DMS153 (cell line): ENCODE measurements at regions not wholly inside any gene's neighbourhood (a gene's known extent, or its start where the extent isn't known, plus 50 kb on each side); places are given as distances from the start of the nearest gene placed in this dataset.

Experiments
- DNase-seq: peaks from one replicate; lab custom pipeline; 2025; lab: John Stamatoyannopoulos, UW

DNA sequence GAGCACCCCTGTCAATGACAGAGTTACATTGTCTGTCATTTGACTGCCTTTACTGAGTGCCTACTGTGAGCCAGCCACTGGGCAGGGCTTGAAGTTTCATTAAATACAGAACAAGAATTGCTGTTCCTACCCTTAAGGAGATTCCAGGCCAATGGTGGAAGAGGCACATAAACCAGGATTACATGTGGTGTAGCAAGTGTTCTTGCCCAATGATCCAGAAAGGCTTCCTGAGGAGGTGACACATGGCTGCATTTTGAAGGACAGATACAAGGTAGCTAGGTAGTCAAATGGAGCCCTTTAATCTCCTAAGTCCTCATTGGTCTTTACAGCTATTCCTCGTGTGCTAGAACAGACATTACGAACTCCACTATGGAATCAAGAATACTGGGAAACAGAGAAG lies 312.7 kb downstream of the ETAA1 start:
- no peak for DNase-seq

DNA sequence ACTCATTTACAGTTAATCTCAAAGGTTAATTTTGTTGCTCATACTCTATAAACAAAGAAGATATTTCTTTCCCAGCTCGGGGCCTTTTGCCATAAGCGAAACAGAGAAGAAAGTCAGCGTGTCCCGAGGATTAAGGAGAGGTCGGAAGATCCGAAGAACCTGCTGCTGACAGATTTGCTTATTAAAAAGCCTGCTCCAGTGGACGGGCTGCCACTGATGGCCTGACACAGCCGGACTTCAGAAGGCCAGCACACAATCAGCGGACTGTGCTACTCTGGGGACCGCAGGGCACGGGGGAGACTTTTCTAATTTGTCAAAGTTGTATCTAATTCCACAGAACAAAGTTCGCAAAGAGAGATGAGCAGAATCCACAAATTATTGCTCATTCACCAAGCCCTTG lies 315.4 kb downstream of the ETAA1 start:
- no peak for DNase-seq

DNA sequence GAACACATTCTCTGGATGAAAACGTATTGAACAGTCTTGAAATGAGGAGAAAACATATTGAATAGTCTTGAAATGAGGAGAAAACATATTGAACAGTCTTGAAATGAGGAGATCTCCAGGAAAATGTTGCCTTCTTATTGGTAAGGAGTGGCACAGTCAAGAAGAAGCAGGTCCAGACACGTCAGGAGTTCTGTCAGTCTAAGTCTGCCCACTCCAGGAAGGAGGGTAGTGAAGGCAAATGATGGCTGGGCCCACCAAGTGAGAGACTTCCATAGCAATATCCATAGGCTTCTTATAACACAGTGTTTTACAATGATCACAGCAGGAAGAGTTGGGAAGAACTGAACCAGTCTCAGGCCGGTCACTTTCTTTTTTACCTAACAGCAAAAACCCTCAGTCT lies 316.2 kb downstream of the ETAA1 start:
- DNase-seq = no peak

DNA sequence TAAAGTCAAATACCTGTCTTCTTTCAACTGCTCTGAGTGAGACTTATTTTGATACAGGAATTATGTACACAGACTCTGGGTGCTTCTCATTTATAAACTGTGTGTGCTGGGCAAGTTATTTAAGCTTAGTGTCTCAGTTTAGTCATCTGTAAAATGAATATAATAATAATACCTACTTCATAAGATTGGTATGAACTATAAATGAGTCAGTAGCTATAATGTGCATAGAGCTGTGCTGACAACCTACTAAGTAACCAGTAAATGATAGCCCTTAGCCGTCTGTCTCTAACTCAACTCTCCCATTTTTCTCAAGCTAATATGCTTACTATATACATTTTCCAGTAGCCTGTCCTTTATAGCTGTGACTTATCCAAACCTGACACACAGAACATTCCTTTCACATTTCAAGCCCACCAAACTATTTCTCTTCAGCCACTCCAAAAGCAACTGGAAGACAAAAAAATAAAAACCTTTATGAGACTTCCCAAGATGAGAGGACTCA lies 319.8 kb downstream of the ETAA1 start:
- DNase-seq = no peak

DNA sequence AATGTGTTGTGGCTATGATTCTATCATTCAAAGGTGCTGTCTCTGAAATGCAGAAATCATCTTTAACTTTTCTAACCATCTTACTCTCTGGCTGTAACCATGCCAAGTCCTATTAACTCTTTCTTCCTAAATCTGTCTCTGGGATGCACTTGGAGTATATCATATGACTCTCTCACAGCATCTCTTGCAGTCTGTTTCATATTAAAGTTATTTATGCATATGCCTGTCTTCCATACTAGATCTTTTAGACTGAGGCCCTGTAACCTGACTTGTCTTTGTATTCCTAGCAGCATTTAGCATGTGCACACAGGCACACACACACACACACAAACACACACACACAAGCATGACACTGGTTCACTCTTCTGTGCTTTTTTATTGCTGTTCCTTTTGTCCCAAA lies 320.6 kb downstream of the ETAA1 start:
- no peak for DNase-seq

DNA sequence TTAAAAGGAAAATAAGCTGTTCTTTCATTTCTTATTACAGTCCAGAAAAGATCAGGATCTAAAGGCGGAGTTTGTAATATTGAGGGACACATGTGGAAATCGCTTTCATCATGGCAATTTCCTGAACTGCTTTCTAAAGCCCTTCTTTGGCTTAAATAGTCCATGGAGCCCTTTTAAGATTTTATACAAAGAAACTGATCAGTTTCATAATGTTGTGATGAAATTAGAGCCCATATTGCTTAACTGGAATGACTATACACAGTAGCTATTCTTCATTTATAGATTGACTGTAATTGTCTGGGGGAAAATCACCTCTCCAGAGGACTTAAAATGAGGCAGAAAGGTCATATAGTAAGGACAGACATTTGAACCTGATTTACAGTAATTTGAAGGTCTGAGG lies 322.2 kb downstream of the ETAA1 start:
- DNase-seq = no peak

DNA sequence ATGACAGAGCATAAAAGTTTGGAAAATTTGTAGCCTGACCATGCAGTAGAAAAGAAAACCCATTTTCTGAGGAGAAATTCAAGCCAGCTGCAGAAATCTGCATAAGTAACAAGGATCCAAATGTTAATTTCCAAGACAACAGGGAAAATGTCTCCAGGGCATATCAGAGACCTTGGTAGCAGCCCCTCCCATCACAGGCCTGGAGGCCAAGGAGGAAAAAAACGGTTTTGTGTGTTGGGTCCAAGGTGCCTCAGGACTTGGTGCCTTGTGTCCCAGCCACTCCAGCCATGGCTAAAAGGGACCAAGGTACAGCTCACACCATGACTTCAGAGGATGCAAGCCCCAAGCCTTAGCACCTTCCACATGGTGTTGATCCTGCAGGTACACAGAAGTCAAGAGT lies 324.4 kb downstream of the ETAA1 start:
- DNase-seq = no peak

DNA sequence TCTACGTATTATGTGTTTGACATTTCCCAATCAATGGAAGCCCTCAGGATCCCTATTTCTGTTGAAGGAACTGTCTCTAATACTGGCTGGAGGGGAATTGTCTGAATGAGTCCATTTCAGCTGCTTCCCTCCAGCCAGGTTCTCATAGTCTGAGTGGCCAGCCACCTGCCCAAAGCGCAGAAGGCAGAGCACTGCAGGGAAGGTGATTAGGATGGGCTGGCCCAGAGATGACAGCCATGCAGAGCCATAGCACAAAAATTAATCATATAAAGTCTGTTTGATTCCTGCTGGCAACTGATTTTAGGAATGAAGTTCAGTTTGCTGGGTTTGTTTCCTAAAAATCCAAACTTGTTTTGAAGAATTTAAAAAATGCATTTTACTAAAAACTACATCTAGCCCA lies 327.1 kb downstream of the ETAA1 start:
- DNase-seq = no peak

DNA sequence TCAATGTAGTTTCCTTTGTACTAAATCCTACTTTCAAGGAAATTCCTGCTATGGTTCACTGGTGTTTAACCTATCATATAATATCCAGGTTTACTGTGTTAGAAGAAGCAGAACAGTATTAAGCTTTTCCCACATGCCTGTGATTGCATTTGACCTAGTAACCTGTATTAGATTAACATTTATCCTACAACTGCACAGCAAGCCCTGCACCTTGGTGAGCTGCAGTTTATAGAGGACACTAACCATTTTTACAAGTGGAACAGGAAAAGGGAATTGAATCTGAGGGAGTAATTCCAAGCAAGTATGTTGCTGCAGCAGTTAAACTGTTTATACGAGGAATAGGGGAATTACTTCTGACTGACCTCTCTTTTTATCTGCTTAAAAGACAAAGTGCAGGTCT lies 328.6 kb downstream of the ETAA1 start:
- no peak for DNase-seq

DNA sequence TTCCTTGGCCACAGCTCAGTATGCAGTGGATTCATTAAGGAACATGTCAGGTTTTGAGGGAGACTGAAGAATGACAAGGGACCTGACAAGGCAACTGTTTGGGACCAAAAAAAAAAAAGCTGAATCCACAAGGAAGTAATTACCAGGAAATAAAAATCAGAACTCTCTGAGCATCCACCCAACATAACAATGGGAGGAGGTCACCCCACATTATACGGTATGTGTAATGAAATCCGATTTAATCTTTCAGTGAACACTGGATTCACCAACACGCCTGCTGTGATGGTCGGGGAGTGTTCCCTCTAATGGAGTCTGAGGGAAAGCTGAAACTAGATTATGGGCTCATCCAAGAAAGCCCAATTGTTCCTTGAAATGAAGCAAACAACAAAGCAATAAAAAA lies 329.3 kb downstream of the ETAA1 start:
- DNase-seq = peak; percentile 53

DNA sequence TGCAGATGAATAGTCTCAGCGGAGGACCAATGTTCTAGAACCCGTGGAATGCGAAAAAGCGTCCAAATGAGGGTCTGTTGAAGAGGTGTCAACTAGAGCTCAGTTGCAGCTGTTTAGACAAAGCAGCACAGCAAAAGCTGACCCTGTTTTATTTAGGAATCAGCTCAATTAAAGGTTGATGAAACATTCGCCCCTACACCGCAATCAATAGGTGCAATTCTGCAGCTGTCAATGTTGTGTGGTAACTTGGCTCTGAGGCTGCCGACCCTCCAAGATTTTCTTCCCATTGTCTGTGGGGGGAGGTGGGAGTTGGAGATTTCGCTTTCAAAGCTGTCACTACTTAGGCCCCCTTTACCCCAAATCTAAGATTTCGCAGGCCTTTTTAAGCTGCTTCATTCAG lies 330.0 kb downstream of the ETAA1 start:
- DNase-seq = no peak

DNA sequence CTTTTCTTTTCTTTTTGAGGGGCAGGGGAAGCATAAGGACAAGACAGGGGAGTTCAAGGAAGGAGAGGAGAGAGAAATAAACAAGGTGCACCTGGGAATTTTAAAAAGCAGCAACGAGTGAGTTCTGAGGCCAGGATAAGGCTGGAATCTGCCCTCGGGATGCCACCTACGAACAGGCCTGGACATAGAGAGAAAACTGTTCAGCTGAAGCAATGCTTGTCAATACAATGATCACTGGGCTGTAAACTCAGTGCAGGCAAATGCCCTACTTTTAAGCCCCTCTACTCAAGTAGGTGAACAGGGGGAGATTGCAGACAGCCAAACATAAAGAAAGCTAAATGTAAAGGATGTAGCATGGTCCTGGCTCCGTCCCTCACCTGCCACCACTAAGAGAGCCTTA lies 330.5 kb downstream of the ETAA1 start:
- no peak for DNase-seq

DNA sequence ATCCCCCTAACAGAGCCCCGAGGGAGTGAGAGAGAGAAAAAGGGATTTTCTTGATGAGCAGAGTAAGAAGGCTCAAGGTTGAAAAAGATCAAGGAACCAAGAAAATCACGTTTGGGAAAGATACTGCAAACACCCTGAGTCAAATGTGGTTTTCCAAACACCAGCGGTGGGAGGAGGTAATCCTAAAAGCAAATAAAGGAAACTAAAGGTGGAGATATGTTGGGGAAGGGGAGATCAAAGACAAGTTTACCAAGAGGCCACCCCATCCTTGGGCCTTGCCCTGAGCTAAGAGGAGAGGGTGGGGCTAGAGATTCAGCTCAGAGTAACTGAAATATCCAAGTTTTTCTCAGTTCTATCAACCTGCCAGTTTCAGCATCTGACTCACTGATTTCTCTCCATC lies 332.3 kb downstream of the ETAA1 start:
- no peak for DNase-seq

DNA sequence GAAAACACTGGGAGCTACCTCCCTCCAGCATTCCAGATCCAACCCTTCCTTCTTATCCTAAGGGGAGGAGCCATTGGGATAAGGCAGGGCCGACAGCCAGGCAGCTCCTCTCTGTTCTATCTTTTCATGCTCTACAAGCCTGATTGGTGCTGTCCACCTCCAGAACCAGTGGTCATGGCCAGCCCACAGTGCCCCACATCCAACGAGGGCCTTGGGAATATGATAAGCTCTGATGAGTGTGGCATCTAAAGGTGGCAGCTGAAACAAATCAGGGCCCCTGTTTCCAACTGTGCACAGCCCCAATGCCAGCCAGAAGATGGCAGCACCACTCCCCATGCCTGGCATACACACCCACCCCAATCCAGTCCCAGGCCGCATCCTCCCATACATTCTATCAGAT lies 329.3 kb downstream of the C1D start:
- DNase-seq = no peak

DNA sequence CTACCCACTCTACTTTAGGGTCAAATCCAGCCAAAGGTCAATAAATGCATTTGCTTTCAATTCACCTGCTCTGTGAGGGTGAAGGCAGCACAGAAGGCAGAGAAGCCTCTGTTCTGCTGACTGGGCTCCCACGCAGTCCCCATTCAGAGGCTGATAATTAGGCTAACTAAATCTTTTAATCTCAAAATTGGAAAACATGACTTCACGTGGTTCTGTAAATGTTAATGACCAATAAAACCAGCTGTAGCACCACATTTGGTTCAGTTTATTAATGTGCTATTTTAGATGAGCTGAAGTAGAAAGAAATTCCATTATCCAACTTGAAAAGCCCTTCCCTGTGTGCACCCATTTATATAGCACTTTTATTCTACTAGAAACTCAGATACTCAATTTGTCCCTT lies 310.6 kb downstream of the C1D start:
- DNase-seq = no peak

DNA sequence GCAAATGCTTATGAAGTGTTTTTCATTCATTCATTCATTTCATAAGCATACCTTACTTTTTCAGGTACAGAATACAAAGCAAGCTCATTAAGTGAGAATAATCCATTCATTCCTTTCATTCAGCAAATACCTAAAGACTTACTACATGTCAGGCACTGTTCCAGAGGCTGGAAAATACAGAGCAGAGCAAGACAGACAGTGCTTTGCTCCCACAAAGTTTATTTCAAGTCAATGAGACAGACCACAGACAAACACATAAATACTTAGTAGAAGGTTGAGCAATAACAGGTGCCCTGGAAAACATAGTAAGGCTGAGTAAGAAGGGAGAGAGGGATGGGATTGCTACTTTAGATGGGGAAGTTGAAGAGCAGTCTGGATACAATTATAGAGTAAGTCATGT lies 309.8 kb downstream of the C1D start:
- DNase-seq = no peak

DNA sequence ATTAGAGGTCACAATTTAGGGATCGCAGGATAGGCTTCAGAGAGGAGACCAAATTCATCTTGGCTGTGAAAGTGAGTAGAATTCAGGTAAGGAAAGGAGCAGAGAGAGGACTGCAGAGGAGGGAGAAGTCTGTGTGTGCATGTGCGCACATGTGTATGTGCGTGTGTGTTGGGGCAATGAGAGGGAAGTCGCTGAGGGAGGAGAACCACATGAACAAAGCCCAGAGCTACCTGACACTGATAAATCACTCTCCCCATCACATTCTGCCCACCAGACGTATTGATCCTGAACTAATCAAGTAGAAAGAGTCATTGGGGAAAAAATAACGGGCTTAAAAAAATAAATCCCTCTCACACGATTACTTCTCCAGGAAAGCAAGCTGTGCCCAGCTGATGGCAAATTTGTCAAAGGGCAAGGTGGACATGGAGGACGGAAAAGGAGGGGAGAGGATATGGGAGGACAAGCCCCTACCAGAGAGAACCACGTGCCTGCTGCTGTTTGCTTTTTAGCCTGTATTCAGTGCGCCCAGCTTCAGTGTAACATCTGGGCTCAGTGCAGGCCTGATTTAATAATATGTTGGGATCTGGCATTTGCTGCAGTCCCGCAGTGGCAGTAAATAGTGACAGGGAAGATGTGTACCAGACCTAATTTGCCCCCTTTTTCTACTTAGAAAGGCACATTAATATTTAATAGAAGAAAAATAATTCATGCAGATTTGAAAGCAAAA lies 307.5 kb downstream of the C1D start:
- no peak for DNase-seq

DNA sequence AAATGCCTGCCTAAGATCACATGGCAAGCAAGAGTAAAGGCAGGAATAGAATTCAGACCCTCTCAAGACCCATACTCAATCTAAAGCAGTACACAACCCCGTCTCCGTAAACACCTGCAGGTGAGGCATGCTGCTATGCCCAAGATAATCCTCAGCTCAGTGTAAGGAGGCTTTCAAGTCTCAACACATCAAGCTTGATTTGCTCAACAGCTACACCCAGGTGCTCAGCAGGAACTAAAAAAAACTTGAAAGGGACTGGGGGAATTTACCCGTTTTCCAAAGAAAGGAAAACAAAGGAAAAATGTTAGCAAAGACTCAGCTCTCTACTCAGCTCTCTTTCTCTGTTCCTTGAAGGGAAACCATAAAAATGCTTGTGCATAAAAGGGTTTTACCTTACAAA lies 301.8 kb downstream of the C1D start:
- DNase-seq = no peak

DNA sequence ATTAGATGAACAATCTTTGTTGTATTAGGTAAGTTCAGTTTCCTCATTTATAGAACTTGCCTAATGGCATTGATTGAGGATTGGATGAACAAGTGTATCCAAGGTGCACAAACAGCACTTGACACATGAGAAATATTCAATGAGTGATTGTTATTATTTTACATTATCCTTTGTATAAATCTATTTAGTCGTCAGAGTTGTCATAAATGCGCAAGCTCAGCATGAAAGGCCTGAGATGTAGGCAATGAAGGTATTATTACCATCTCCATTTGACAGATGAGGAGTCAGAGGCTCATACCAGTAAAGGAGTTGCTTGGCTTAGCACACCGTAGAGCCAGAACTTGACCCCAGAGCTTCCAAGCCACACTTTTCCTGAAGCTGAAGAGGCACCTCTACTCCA lies 291.4 kb downstream of the C1D start:
- no peak for DNase-seq

DNA sequence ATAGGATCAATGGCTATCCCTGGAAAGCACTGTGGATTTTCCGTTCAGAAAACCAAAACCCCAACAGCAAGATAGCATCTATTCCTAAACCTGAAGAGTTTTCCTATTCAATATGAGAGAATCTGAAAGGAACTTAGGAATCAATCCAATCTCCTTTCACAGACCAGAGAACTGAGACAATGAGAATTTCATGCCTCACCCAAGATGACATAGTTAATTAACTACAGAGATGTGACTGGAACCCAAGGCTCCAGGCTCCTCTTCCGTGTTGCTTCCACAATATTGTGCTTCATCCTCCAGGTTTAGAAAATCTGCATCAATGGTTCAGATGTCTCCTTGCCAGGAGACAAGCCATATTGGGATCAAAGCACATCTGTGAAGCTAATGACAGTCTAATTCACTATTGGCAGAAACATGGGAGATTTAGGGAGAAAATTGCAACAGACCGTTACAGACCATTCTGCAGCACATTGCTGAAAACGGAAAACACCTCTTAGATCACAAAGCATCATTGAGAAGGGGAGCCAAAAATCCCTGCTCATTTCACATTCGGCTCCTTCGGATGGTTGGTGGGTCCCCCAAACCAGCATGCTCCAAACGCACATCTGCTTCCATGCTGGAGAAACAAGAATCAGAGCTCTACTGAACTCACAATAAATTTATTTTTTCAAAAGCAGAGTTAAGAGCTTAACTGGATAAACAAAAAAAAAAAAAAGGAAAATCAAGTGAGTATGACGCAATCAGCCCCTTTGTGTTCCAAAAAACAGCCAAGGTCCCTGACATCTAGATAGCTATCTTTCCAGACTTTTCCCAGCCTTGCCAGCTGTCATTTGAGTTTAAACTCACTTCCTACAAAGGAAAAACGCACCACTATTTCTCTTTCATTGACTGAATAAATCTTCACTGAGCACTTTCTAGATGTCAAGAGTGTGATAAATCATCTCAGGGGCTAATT lies 290.3 kb downstream of the C1D start:
- DNase-seq = no peak

DNA sequence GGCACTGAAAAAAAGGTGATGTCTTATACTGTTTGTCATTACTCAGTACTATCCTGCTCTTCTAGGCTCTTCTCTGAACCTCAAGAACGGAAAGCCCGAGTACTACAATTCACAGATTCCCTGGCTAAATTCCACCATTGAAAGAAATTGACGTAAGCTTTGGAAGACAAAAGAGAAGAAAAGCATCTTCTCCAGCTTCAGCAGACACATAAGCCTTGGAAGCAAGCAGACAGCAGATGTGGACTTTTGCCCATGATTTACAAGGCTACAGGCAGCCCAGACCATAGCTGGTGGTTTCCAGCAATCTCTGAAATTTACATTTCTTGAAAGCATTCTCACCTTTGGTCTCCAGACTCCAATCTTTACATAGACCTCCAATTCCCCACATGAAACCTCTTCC lies 289.0 kb downstream of the C1D start:
- no peak for DNase-seq

DNA sequence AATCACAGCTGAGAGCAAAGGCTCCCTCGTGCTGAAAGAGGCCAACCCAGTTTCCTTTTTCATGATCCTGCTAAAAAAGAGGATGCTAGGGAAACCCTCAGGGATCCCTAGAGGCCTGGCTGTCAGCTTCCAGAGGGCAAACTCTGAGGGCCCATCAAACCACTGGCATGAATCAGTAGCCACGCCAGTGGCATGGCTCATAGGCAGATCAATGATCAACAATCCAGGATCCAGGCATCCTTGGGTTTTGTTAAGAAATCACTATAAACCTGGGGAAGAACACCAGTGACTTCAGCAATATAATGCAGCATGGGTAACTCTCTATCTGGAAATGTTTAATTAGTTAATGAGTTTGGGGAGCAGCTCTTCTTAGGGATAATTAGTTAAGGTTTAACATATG lies 286.5 kb downstream of the C1D start:
- no peak for DNase-seq

DNA sequence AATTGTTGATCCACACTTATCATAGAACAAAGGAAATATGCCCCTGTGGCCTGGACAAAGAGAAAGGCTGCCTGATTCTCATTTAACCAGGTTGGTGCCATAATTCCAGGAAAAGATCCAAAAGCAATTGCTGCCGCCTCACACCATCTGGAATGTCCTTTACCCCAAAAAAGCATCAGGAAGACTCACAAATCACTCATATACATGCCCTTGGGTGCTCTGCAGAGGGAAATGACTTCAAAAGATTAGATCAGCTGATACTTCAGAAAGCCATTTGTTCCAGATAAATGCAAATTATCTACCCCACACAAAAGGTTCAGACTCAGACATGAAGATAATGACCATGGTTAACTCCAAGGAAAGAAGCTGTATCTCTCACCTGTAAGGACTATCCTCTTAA lies 285.8 kb downstream of the C1D start:
- no peak for DNase-seq
